ENCODE measurements at regions not wholly inside any gene's neighbourhood (a gene's known extent, or its start where the extent isn't known, plus 50 kb on each side); places are given as distances from the start of the nearest gene placed in this dataset.
A peak's percentile ranks its signal among the peaks of the same experiment; 100 is the strongest.

DNA sequence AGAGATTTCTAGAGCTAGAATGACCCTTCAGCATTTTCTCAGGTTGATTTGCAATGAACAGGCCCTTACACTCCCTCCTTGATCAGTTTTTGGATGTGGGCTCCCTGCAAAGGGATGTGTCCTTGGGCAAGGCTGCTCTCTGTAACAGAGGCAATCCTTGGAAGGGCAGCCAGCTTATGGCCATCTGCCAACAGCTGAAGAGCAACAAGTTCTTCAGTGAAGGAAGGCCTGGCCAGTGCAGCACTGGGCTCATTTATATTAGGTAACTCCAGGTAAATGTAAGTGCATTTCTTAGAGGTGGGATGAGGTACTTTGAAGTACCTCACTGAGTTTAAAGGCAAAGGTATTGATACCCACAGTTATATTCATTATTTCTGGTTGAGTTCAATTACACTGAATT is 114.3 kb upstream of the KCNJ16 start:
- H3K9ac ChIP-seq (ENCODE audit: low read length): no peak overlapping the region
- H3K36me3 ChIP-seq (replicated peaks; ENCODE audit: low read depth, low read length): peaks cover 3% of the 10 kb centered on the region
- H3K4me3 ChIP-seq (ENCODE audit: low read length): no peak overlapping the region
- no peak overlapping the region for H3K27ac ChIP-seq (ENCODE audit: low read length)
- H3K4me1 ChIP-seq (ENCODE audit: low read length): no peaks in the 10 kb centered on the region
- no peak overlapping the region for H3K4me2 ChIP-seq (ENCODE audit: low read length)
- TF ChIP-seq, protein P1, sequence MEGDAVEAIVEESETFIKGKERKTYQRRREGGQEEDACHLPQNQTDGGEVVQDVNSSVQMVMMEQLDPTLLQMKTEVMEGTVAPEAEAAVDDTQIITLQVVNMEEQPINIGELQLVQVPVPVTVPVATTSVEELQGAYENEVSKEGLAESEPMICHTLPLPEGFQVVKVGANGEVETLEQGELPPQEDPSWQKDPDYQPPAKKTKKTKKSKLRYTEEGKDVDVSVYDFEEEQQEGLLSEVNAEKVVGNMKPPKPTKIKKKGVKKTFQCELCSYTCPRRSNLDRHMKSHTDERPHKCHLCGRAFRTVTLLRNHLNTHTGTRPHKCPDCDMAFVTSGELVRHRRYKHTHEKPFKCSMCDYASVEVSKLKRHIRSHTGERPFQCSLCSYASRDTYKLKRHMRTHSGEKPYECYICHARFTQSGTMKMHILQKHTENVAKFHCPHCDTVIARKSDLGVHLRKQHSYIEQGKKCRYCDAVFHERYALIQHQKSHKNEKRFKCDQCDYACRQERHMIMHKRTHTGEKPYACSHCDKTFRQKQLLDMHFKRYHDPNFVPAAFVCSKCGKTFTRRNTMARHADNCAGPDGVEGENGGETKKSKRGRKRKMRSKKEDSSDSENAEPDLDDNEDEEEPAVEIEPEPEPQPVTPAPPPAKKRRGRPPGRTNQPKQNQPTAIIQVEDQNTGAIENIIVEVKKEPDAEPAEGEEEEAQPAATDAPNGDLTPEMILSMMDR (IDR thresholded peaks at IDR 0.05; ENCODE audit: low read depth, low read length): no peak
- no peak for TF ChIP-seq EZH2phosphoT487 (IDR thresholded peaks at IDR 0.05; ENCODE audit: low read depth)
- H3K27me3 ChIP-seq (ENCODE audit: low read depth, low read length): no peaks in the 10 kb centered on the region
- no peaks in the 10 kb centered on the region for H3K9me3 ChIP-seq (ENCODE audit: insufficient read depth, low read length)
- H4K20me1 ChIP-seq (ENCODE audit: insufficient read depth, low read length): no peaks in the 10 kb centered on the region
- H2AFZ ChIP-seq (ENCODE audit: low read depth, low read length): no peak overlapping the region
- H3K79me2 ChIP-seq (ENCODE audit: low read length): no peaks in the 10 kb centered on the region

DNA sequence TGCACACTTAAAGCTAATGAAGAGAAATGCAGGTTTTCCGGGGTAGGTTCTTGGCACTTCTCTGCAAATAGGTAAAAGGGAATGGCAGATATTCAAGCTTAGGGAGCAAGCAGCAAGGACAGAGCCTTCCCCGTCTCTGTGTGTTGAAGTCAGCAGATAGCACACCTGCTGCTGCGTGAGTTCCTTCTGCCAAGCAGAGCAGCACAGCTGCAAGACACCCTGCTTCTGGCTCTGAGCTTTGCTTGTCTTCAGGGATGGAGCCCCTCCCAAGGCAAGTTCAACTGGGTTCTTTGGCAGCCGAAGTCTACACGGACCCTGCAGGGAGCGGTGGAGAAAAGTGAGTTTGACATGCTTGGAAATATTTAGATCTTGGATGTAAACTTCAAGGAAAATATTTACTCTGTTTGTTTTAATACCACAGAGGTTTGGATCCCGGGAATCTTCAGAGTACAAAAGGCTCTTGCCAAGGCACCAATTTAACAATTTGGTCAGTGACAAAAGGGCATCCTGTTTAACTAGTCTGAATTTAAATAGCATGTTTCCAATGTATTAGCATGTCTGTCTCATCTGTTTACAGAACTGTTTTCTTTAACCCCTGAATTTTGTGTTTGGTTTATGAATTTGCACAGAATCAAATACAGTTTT is 113.4 kb upstream of the KCNJ16 start:
- no peaks in the 10 kb centered on the region for H3K4me1 ChIP-seq (ENCODE audit: low read length)
- no peaks in the 10 kb centered on the region for H3K27me3 ChIP-seq (ENCODE audit: low read depth, low read length)
- H3K79me2 ChIP-seq (ENCODE audit: low read length): no peaks in the 10 kb centered on the region
- TF ChIP-seq, protein P1 (IDR thresholded peaks at IDR 0.05; ENCODE audit: low read depth, low read length): no peak
- no peak for TF ChIP-seq EZH2phosphoT487 (IDR thresholded peaks at IDR 0.05; ENCODE audit: low read depth)
- no peaks in the 10 kb centered on the region for H4K20me1 ChIP-seq (ENCODE audit: insufficient read depth, low read length)
- H2AFZ ChIP-seq (ENCODE audit: low read depth, low read length): no peak overlapping the region
- no peak overlapping the region for H3K9ac ChIP-seq (ENCODE audit: low read length)
- no peak overlapping the region for H3K4me2 ChIP-seq (ENCODE audit: low read length)
- H3K4me3 ChIP-seq (ENCODE audit: low read length): no peak overlapping the region
- peaks cover 3% of the 10 kb centered on the region for H3K36me3 ChIP-seq (replicated peaks; ENCODE audit: low read depth, low read length)
- no peak overlapping the region for H3K27ac ChIP-seq (ENCODE audit: low read length)
- no peaks in the 10 kb centered on the region for H3K9me3 ChIP-seq (ENCODE audit: insufficient read depth, low read length)

DNA sequence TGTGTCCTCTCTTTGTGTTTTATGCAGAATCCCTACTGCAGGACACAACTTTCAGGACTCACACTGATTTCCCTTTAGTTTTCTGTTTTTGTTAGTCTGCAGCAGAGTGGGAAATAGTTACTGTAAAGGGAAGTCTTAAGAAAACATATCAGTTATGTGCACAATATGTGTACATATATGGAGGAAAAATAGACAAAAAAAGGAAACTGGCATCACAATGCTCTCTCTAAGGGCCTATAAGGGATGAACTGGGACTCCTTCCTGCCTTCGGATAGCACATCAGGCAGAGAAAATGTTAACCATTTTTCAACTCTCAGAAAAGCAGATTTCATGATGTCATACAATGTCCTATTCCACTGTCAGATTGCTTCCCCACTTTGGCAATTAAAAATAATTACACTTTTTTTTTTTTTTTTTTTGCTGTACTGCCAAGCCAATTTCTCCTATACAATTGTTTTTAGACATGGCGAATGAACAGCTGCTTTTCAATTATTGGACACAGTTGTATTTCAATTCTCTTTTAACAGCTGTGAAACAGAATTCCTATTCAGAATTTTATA is 112.5 kb upstream of the KCNJ16 start:
- no peaks in the 10 kb centered on the region for H3K9me3 ChIP-seq (ENCODE audit: insufficient read depth, low read length)
- H3K36me3 ChIP-seq (replicated peaks; ENCODE audit: low read depth, low read length): peaks cover 3% of the 10 kb centered on the region
- no peak for TF ChIP-seq EZH2phosphoT487 (IDR thresholded peaks at IDR 0.05; ENCODE audit: low read depth)
- TF ChIP-seq, protein P1 (IDR thresholded peaks at IDR 0.05; ENCODE audit: low read depth, low read length): no peak

DNA sequence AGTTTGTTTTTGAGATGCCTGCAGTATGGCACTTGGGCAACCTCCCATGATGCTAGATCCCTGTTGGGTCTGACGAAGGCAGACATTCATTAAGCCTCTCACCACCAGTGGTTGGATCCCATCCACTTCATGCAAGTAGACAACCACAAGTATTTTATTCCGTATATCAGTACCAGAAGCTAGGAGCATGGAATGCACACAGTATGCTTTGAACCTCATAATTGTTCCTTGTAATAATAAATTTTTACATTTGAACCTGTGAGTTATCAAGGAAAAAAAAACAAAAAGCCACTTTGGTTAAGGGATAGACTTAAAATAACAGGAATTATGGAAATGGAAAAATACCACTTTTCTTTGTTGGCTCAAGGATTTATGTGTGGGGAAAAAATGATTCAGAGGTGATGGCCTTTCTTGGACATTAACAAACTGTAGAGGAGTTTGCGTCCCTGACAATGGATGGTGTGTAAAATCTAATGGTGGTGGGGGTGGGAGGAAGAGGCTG is 107.1 kb upstream of the KCNJ16 start:
- Histone ChIP-seq H3K4me2 (ENCODE audit: low read length) (no peak overlapping the region), H3K27ac (ENCODE audit: low read length) (no peak overlapping the region), H3K27me3 (ENCODE audit: low read depth, low read length) (no peaks in the 10 kb centered on the region), H4K20me1 (ENCODE audit: insufficient read depth, low read length) (no peaks in the 10 kb centered on the region), H2AFZ (ENCODE audit: low read depth, low read length) (no peak overlapping the region), H3K4me1 (ENCODE audit: low read length) (no peaks in the 10 kb centered on the region), H3K9me3 (ENCODE audit: insufficient read depth, low read length) (no peaks in the 10 kb centered on the region), H3K9ac (ENCODE audit: low read length) (no peak overlapping the region), H3K36me3 (replicated peaks; ENCODE audit: low read depth, low read length) (peaks cover 3% of the 10 kb centered on the region), H3K4me3 (ENCODE audit: low read length) (no peak overlapping the region), H3K79me2 (ENCODE audit: low read length) (no peaks in the 10 kb centered on the region)
- TF ChIP-seq, protein P1 (IDR thresholded peaks at IDR 0.05; ENCODE audit: low read depth, low read length): no peak
- TF ChIP-seq EZH2phosphoT487 (IDR thresholded peaks at IDR 0.05; ENCODE audit: low read depth): no peak

More for the DNA sequence above, 112.5 kb upstream of the KCNJ16 start:
- no peak overlapping the region for H3K4me2 ChIP-seq (ENCODE audit: low read length)
- H3K4me1 ChIP-seq (ENCODE audit: low read length): no peaks in the 10 kb centered on the region
- H3K4me3 ChIP-seq (ENCODE audit: low read length): no peak overlapping the region
- H3K9ac ChIP-seq (ENCODE audit: low read length): no peak overlapping the region
- no peak overlapping the region for H3K27ac ChIP-seq (ENCODE audit: low read length)
- H2AFZ ChIP-seq (ENCODE audit: low read depth, low read length): peak overlapping the region; percentile 42; the same call in 1 of the 2 replicates
- no peaks in the 10 kb centered on the region for H3K27me3 ChIP-seq (ENCODE audit: low read depth, low read length)
- no peaks in the 10 kb centered on the region for H3K79me2 ChIP-seq (ENCODE audit: low read length)
- H4K20me1 ChIP-seq (ENCODE audit: insufficient read depth, low read length): no peaks in the 10 kb centered on the region
